ENCODE measurements at regions not wholly inside any gene's neighbourhood (a gene's known extent, or its start where the extent isn't known, plus 50 kb on each side); places are given as distances from the start of the nearest gene placed in this dataset.

DNA sequence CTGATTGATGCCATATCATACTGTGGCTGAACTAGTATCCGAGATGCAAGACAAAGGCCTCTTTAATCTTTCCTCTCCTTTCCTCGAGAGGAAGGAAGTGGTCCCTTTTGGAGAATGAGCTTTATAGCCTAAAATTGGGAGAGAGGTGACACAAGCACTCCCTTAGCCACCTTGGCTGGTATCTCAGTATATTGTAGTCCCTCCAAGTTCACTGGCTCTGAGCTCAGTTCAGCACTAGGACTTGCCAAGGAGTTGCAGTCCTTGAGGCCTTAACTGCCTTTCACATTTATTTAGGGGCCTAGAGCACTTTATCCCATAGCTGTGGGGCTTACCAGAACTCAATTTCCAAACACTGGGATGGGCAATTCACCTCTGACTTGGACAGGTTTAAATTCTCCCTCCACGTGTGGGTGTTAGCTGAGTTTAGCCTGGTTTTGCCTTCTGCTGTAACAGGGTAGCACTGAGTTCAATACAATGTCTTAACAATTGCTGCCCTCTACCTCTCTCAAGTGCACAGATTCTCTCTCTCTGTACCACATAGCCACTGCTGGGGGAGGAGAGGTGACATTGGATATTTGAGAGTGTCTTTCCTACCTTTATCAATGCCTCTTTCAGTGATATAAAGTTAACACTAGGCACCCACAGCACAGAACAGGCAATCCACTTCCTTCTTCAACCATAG is 216.4 kb downstream of the TECRL start:
- 6% methylated on average over 3 of the region's 3 CpGs for WGBS (ENCODE audit: low lambda C conversion rate)
- CTCF ChIA-PET (ENCODE audit: low intra/inter-chr PET ratio, low total read pairs) = no interaction called here
- TF ChIP-seq ZFP37 (CRISPR knock-in tag; IDR thresholded peaks at IDR 0.05; ENCODE audit: borderline replicate concordance) (no peak), ZBTB20 (CRISPR knock-in tag; IDR thresholded peaks at IDR 0.05; ENCODE audit: borderline replicate concordance, low read depth) (no peak), MBD4 (IDR thresholded peaks at IDR 0.05; ENCODE audit: borderline replicate concordance, low read length) (no peak), NCOA1 (CRISPR knock-in tag; IDR thresholded peaks at IDR 0.05) (no peak), ZNF180 (CRISPR knock-in tag; IDR thresholded peaks at IDR 0.05; ENCODE audit: borderline replicate concordance, low read depth) (no peak), NAIF1 (CRISPR knock-in tag; IDR thresholded peaks at IDR 0.05; ENCODE audit: borderline replicate concordance) (no peak), MYNN (CRISPR knock-in tag; IDR thresholded peaks at IDR 0.05; ENCODE audit: low read depth) (no peak), HCFC1 (IDR thresholded peaks at IDR 0.05; ENCODE audit: low read depth, low read length) (no peak), HDAC1 (CRISPR knock-in tag; IDR thresholded peaks at IDR 0.05) (no peak), ZNF737 (CRISPR knock-in tag; IDR thresholded peaks at IDR 0.05; ENCODE audit: borderline replicate concordance) (no peak), FOXC1 (CRISPR knock-in tag; IDR thresholded peaks at IDR 0.05; ENCODE audit: borderline replicate concordance) (no peak), PHB2 (IDR thresholded peaks at IDR 0.05; ENCODE audit: partially characterized antibody) (no peak), FOXA1 (IDR thresholded peaks at IDR 0.05) (no peak), FOXA1 (CRISPR knock-in tag; IDR thresholded peaks at IDR 0.05) (no peak), NR2C2 (CRISPR knock-in tag; IDR thresholded peaks at IDR 0.05; ENCODE audit: borderline replicate concordance) (no peak), ZFP82 (CRISPR knock-in tag; IDR thresholded peaks at IDR 0.05; ENCODE audit: borderline replicate concordance) (no peak)
- TF ChIP-seq, protein P1, sequence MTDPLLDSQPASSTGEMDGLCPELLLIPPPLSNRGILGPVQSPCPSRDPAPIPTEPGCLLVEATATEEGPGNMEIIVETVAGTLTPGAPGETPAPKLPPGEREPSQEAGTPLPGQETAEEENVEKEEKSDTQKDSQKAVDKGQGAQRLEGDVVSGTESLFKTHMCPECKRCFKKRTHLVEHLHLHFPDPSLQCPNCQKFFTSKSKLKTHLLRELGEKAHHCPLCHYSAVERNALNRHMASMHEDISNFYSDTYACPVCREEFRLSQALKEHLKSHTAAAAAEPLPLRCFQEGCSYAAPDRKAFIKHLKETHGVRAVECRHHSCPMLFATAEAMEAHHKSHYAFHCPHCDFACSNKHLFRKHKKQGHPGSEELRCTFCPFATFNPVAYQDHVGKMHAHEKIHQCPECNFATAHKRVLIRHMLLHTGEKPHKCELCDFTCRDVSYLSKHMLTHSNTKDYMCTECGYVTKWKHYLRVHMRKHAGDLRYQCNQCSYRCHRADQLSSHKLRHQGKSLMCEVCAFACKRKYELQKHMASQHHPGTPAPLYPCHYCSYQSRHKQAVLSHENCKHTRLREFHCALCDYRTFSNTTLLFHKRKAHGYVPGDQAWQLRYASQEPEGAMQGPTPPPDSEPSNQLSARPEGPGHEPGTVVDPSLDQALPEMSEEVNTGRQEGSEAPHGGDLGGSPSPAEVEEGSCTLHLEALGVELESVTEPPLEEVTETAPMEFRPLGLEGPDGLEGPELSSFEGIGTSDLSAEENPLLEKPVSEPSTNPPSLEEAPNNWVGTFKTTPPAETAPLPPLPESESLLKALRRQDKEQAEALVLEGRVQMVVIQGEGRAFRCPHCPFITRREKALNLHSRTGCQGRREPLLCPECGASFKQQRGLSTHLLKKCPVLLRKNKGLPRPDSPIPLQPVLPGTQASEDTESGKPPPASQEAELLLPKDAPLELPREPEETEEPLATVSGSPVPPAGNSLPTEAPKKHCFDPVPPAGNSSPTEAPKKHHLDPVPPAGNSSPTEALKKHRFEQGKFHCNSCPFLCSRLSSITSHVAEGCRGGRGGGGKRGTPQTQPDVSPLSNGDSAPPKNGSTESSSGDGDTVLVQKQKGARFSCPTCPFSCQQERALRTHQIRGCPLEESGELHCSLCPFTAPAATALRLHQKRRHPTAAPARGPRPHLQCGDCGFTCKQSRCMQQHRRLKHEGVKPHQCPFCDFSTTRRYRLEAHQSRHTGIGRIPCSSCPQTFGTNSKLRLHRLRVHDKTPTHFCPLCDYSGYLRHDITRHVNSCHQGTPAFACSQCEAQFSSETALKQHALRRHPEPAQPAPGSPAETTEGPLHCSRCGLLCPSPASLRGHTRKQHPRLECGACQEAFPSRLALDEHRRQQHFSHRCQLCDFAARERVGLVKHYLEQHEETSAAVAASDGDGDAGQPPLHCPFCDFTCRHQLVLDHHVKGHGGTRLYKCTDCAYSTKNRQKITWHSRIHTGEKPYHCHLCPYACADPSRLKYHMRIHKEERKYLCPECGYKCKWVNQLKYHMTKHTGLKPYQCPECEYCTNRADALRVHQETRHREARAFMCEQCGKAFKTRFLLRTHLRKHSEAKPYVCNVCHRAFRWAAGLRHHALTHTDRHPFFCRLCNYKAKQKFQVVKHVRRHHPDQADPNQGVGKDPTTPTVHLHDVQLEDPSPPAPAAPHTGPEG (CRISPR knock-in tag; IDR thresholded peaks at IDR 0.05) = no peak
- TF ChIP-seq, protein P2, sequence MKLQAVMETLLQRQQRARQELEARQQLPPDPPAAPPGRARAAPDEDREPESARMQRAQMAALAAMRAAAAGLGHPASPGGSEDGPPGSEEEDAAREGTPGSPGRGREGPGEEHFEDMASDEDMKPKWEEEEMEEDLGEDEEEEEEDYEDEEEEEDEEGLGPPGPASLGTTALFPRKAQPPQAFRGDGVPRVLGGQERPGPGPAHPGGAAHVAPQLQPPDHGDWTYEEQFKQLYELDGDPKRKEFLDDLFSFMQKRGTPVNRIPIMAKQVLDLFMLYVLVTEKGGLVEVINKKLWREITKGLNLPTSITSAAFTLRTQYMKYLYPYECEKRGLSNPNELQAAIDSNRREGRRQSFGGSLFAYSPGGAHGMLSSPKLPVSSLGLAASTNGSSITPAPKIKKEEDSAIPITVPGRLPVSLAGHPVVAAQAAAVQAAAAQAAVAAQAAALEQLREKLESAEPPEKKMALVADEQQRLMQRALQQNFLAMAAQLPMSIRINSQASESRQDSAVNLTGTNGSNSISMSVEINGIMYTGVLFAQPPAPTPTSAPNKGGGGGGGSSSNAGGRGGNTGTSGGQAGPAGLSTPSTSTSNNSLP (IDR thresholded peaks at IDR 0.05; ENCODE audit: low read depth, low read length) = no peak

More for the DNA sequence above, 216.4 kb downstream of the TECRL start:
- H3K27me3 ChIP-seq (ENCODE audit: control insufficient read depth in 1 of 2, insufficient read depth in 2 of 2, low read length in 2 of 2) = no peaks in the 10 kb centered on the region
- no peak overlapping the region for H3K27ac ChIP-seq (ENCODE audit: extremely low read length, insufficient read depth, low read length)
- H2AFZ ChIP-seq (ENCODE audit: low read length) = no peak overlapping the region
- POLR2A ChIA-PET = no interaction called here
- ATAC-seq = no peak
- no peaks in the 10 kb centered on the region for H3K36me3 ChIP-seq (replicated peaks in 1 of 2; ENCODE audit: control insufficient read depth in 1 of 2, insufficient read depth in 2 of 2, low read length in 2 of 2)
- no peaks in the 10 kb centered on the region for H4K20me1 ChIP-seq (ENCODE audit: insufficient read depth, low read length)
- H3K4me2 ChIP-seq (ENCODE audit: low read depth, low read length) = no peak overlapping the region
- H3K4me3 ChIP-seq (replicated peaks in 1 of 3; ENCODE audit: insufficient read depth in 1 of 3, low read depth in 2 of 3, low read length in 3 of 3) = no peak overlapping the region
- no peak overlapping the region for H3K9ac ChIP-seq (ENCODE audit: insufficient read depth, low read depth, low read length)
- intact Hi-C loops (cut with micrococcal nuclease; ENCODE audit: unreplicated experiment) = no loop called here
- no peaks in the 10 kb centered on the region for H3K9me3 ChIP-seq (ENCODE audit: low read length)
- no peaks in the 10 kb centered on the region for H3K4me1 ChIP-seq (ENCODE audit: insufficient read depth, low read length)
- in situ Hi-C loops (cut with HindIII; ENCODE audit: extremely low pct_ligation_motif_present, low pct_unique_long_range_greater_than_20kb) = no loop called here
- H3K79me2 ChIP-seq (ENCODE audit: insufficient read depth, low read length) = no peaks in the 10 kb centered on the region
- no peak for FAIRE-seq
- DNase-seq (ENCODE audit: low spot score) = no peak
- no TSS peak for BruUV-seq (replicated peaks)

All from HepG2 (cell line).